Activated CD4-positive, CD25-positive, alpha-beta regulatory T cell treated with anti-CD3 and anti-CD28 coated beads, Interleukin-2, amount 50 U/mL, for 16 hours (primary cell): ENCODE measurements at regions not wholly inside any gene's neighbourhood (a gene's known extent, or its start where the extent isn't known, plus 50 kb on each side); places are given as distances from the start of the nearest gene placed in this dataset.

Experiments
- DNase-seq: peaks from one replicate; pipeline ENCODE4 v3.0.0-alpha.2; 2020; ENCODE audit warnings: low read depth, low spot score

- DNase-seq = no peak
These were observed 55.6 kb upstream of the ALOX12 start for GRCh38 chr17:6940186-6940649.

GRCh38 chr17:6941989-6942388, 53.9 kb upstream of the ALOX12 start:
- DNase-seq = no peak

- DNase-seq = no peak
These were observed 52.4 kb upstream of the ALOX12 start for GRCh38 chr17:6943406-6943805.
